Natural killer cell (primary cell): ENCODE measurements at regions not wholly inside any gene's neighbourhood (a gene's known extent, or its start where the extent isn't known, plus 50 kb on each side); places are given as distances from the start of the nearest gene placed in this dataset.

Experiments used
- ATAC-seq, 3 donors: fragments of 150-1000 bp in 2 of 3; fragments of 200-7000 bp in 1 of 3; cut with Tn5 transposase; 1 replicate in 1 of 3; 2 replicates in 2 of 3; pipeline ENCODE4 v1.10.0; 2021; ENCODE audit warnings: mild to moderate bottlenecking in 2 of 3, moderate library complexity in 2 of 3
- DNase-seq, 2 donors: peaks; one replicate each; pipeline versions ENCODE4 v3.0.0 to v3.0.0-alpha.2; 2013 to 2021; ENCODE audit warnings: mixed read lengths in 1 of 2
- H3K27ac ChIP-seq: one replicate; pipeline ENCODE4 v1.5.1; 2013; ENCODE audit warnings: mild to moderate bottlenecking, low read length
- H3K27me3 ChIP-seq: one replicate; pipeline ENCODE4 v1.6.1; 2013; ENCODE audit warnings: low read length; ENCODE audit not compliant: control insufficient read depth, insufficient read depth
- H3K36me3 ChIP-seq: one replicate; pipeline ENCODE4 v1.6.1; 2013; ENCODE audit warnings: low read length; ENCODE audit not compliant: control insufficient read depth, insufficient read depth
- H3K4me1 ChIP-seq: one replicate; pipeline ENCODE4 v1.6.1; 2013; ENCODE audit warnings: low read length; ENCODE audit not compliant: control insufficient read depth, insufficient read depth
- H3K4me3 ChIP-seq: one replicate; pipeline ENCODE4 v1.5.1; 2013; ENCODE audit warnings: low read length
- H3K9me3 ChIP-seq: one replicate; pipeline ENCODE4 v1.6.1; 2013; ENCODE audit warnings: low read length; ENCODE audit not compliant: control insufficient read depth, insufficient read depth
- H3K27ac Mint-ChIP-seq, 2 donors: one replicate each; pipeline ENCODE4 v1.8.0; 2022; ENCODE audit warnings: mild to moderate bottlenecking in 2 of 2, mixed read lengths in 2 of 2, moderate library complexity in 1 of 2
- H3K27me3 Mint-ChIP-seq, 2 donors: one replicate each; pipeline ENCODE4 v1.8.0; 2022; ENCODE audit warnings: low read depth in 2 of 2, mixed read lengths in 2 of 2
- H3K36me3 Mint-ChIP-seq: one replicate; pipeline ENCODE4 v1.8.0; 2022; ENCODE audit warnings: mixed read lengths
- H3K4me1 Mint-ChIP-seq, 2 donors: one replicate each; pipeline ENCODE4 v1.8.0; 2022; ENCODE audit warnings: mixed read lengths in 2 of 2
- H3K4me3 Mint-ChIP-seq: one replicate; pipeline ENCODE4 v1.8.0; 2022; ENCODE audit warnings: mild to moderate bottlenecking, moderate library complexity, mixed read lengths
- H3K9me3 Mint-ChIP-seq, 2 donors: one replicate each; pipeline ENCODE4 v1.8.0; 2022; ENCODE audit warnings: mixed read lengths in 2 of 2
- WGBS: methylation state at CpG from one replicate; pipeline ENCODE4 v1.1.7; 2013; ENCODE audit warnings: missing lambda C conversion rate; ENCODE audit not compliant: insufficient coverage; 5-methylcytosine and 5-hydroxymethylcytosine counted together
- intact Hi-C: fragments of 100-400 bp; cut with micrococcal nuclease; formaldehyde crosslinking; loops from one replicate; pipeline ENCODE4 v1.14.2; 2022
- TF ChIP-seq, protein P1 (sequence below): fragments of 200-600 bp; IDR thresholded peaks from one replicate; pipeline ENCODE4 v1.8.0; 2022; ENCODE audit warnings: antibody characterized with exemption

DNA sequence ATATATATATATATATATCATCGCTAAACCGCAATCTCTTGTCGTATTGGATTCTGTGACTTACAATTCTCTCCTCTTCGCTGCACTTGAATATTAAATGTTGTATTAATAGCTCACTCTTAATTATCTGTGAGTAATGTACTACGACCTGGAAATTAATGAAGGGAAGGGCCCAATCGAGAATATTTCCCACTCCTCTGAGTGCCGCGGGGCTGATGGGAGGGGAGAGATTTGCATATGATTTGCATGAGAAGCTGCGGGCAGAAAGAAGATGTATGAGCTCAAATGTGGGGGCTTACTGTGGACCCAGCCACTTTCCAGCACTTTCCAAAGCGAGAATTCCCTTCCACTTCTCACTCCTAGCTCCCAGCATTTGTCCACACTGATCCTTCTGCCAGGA is 141.2 kb downstream of the MN1 start:
- H3K9me3 Mint-ChIP-seq = peaks cover 4 to 14% of the 10 kb centered on the region in 2 donors
- H3K27ac ChIP-seq = no peak overlapping the region
- no peak overlapping the region for H3K4me3 Mint-ChIP-seq
- no peak overlapping the region for H3K4me3 ChIP-seq
- no peaks in the 10 kb centered on the region for H3K4me1 Mint-ChIP-seq
- ATAC-seq (no peak), DNase-seq (no peak)
- peaks cover 6 to 15% of the 10 kb centered on the region in 2 donors for H3K27me3 Mint-ChIP-seq
- no peaks in the 10 kb centered on the region for H3K36me3 ChIP-seq
- no peaks in the 10 kb centered on the region for H3K9me3 ChIP-seq
- intact Hi-C loops = no loop called here
- no peaks in the 10 kb centered on the region for H3K27me3 ChIP-seq
- TF ChIP-seq, protein P1, sequence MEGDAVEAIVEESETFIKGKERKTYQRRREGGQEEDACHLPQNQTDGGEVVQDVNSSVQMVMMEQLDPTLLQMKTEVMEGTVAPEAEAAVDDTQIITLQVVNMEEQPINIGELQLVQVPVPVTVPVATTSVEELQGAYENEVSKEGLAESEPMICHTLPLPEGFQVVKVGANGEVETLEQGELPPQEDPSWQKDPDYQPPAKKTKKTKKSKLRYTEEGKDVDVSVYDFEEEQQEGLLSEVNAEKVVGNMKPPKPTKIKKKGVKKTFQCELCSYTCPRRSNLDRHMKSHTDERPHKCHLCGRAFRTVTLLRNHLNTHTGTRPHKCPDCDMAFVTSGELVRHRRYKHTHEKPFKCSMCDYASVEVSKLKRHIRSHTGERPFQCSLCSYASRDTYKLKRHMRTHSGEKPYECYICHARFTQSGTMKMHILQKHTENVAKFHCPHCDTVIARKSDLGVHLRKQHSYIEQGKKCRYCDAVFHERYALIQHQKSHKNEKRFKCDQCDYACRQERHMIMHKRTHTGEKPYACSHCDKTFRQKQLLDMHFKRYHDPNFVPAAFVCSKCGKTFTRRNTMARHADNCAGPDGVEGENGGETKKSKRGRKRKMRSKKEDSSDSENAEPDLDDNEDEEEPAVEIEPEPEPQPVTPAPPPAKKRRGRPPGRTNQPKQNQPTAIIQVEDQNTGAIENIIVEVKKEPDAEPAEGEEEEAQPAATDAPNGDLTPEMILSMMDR = no peak
- H3K27ac Mint-ChIP-seq = no peak overlapping the region
- H3K4me1 ChIP-seq = no peaks in the 10 kb centered on the region
- 92% methylated on average over 5 of the region's 10 CpGs for WGBS
- no peaks in the 10 kb centered on the region for H3K36me3 Mint-ChIP-seq

DNA sequence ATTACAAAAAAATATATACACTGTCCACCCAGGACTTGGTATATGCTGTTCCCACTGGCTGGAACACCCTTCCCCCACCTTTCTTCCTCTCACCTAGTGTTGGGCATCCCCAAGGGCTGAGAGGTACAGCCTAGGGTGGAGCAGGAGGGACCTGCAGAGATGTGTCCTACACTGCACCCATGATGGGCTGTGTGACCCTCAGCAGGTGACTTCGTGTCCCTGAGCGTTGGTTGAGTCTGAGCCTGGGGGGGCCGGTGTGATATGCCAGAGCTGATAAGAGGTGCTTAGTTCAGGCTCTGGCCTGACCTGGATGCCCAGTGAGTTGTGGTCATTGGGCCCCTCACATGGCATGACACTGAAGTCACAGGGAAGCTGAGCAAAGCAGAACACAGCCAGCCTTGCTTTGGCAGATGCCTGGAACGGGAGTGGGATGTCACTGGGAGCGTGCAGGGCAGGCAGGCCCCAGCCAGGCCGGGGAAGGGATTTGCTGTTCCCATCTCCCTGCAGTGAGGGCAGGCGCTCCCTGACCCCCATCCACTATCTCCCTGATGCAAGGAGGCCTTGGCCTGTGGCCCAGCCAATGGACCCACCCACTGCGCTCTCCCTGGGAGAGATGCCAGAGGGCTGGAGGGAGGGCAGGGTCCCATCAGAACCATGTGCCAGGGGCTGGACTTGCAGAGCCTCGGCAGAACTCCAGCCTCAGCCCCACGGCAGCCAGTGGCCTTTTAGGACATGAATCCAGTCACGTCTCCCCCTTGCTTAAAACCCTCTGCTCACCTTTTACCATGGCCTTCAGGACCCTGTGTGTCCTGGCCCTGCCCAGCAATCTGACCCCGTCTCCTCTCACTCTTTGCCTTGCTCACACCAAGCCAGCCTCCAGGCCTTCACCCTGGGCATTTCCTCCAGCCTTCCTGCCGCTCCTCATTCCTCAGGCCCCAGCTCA is 138.9 kb downstream of the MN1 start:
- H3K27me3 Mint-ChIP-seq = peaks cover 8 to 29% of the 10 kb centered on the region in 2 donors
- DNase-seq = no peak

GRCh38 chr22:27663812-27664211 is 137.7 kb downstream of the MN1 start:
- H3K27me3 ChIP-seq = no peaks in the 10 kb centered on the region
- peaks cover 0 to 2% of the 10 kb centered on the region in 2 donors for H3K9me3 Mint-ChIP-seq
- ATAC-seq = no peak

More for the DNA sequence above, 138.9 kb downstream of the MN1 start:
- Histone ChIP-seq H3K27me3 (no peaks in the 10 kb centered on the region), H3K36me3 (no peaks in the 10 kb centered on the region), H3K4me1 (no peaks in the 10 kb centered on the region), H3K9me3 (no peaks in the 10 kb centered on the region), H3K4me3 (no peak overlapping the region), H3K27ac (no peak overlapping the region)
- Mint-ChIP-seq H3K4me3 (no peak overlapping the region), H3K4me1 (no peaks in the 10 kb centered on the region), H3K27ac (no peak overlapping the region), H3K9me3 (peaks cover 0 to 2% of the 10 kb centered on the region in 2 donors), H3K36me3 (no peaks in the 10 kb centered on the region)
- 78% methylated on average over 13 of the region's 13 CpGs for WGBS
- TF ChIP-seq, protein P1 = no peak
- ATAC-seq = no peak
- intact Hi-C loops = no loop called here

More at GRCh38 chr22:27663812-27664211, 137.7 kb downstream of the MN1 start:
- H3K9me3 ChIP-seq = no peaks in the 10 kb centered on the region
- no peak overlapping the region for H3K27ac ChIP-seq
- Mint-ChIP-seq H3K4me3 (no peak overlapping the region), H3K27me3 (peaks cover 8 to 29% of the 10 kb centered on the region in 2 donors), H3K4me1 (peaks cover 0 to 4% of the 10 kb centered on the region in 2 donors), H3K36me3 (no peaks in the 10 kb centered on the region), H3K27ac (no peak overlapping the region)
- WGBS = 45% methylated on average over 2 of the region's 5 CpGs
- H3K4me1 ChIP-seq = no peaks in the 10 kb centered on the region
- DNase-seq = no peak
- intact Hi-C loops = no loop called here
- TF ChIP-seq, protein P1 = no peak
- H3K4me3 ChIP-seq = no peak overlapping the region
- no peaks in the 10 kb centered on the region for H3K36me3 ChIP-seq
